Brain microvascular endothelial cell (primary cell): ENCODE measurements at regions not wholly inside any gene's neighbourhood (a gene's known extent, or its start where the extent isn't known, plus 50 kb on each side); places are given as distances from the start of the nearest gene placed in this dataset.
"Not testable (repeated sequence)": the region's sequence is repeated elsewhere in the genome, so short reads cannot be mapped to it uniquely, and the experiment has no call there.

ENCODE experiments used
- DNase-seq: peaks from one replicate; pipeline ENCODE4 v3.0.0-alpha.2; 2020
- H3K27ac ChIP-seq: fragments of 250-450 bp; sonication (Bioruptor Pico); 2 replicates; pipeline ENCODE4 v1.5.1; 2020; ENCODE audit warnings: mild to moderate bottlenecking, moderate library complexity
- H3K27me3 ChIP-seq: fragments of 250-450 bp; sonication (Bioruptor Pico); replicated peaks from 2 replicates; pipeline ENCODE4 v1.5.1; 2020; ENCODE audit warnings: mild to moderate bottlenecking
- H3K36me3 ChIP-seq: fragments of 250-450 bp; sonication (Bioruptor Pico); replicated peaks from 2 replicates; pipeline ENCODE4 v1.5.1; 2020; ENCODE audit warnings: mild to moderate bottlenecking
- H3K4me3 ChIP-seq: 2 replicates; pipeline ENCODE4 v1.5.1; 2011; ENCODE audit warnings: low read depth, mild to moderate bottlenecking, control low read depth, low read length, moderate library complexity
- in situ Hi-C: cut with HindIII; loops from 2 replicates; pipeline ENCODE4 v1.10.0; 2017; ENCODE audit warnings: low sequenced_read_pairs, low pct_ligation_motif_present
- TF ChIP-seq, protein P1 (sequence below): IDR thresholded peaks from 2 replicates; pipeline ENCODE4 v1.5.1; 2011; ENCODE audit warnings: low read depth, mild to moderate bottlenecking, moderate library complexity, low read length, control low read depth, inconsistent platforms; ENCODE audit errors: missing control alignments

DNA sequence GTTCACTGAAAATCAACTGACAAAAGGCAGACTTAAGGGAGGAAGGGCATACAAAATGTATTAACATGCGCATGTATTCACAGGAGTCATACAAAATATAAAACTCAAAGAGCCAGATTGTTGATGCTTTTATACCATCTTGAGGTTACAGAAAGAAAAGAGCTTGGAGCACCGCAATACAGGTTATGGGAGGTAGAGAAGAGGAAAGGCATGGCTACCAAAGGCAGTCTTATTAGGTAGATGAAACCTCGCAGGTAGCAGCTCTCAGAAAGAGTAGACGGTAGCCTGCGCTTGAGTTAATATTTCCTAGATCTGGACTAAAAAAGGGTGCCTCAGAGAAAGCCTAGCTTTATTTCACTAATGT, 69.0 kb upstream of the DHRS4 start:
- in situ Hi-C loops, result no loop called here
- H3K27me3 ChIP-seq, result no peaks in the 10 kb centered on the region
- no peaks in the 10 kb centered on the region for H3K36me3 ChIP-seq
- TF ChIP-seq, protein P1, sequence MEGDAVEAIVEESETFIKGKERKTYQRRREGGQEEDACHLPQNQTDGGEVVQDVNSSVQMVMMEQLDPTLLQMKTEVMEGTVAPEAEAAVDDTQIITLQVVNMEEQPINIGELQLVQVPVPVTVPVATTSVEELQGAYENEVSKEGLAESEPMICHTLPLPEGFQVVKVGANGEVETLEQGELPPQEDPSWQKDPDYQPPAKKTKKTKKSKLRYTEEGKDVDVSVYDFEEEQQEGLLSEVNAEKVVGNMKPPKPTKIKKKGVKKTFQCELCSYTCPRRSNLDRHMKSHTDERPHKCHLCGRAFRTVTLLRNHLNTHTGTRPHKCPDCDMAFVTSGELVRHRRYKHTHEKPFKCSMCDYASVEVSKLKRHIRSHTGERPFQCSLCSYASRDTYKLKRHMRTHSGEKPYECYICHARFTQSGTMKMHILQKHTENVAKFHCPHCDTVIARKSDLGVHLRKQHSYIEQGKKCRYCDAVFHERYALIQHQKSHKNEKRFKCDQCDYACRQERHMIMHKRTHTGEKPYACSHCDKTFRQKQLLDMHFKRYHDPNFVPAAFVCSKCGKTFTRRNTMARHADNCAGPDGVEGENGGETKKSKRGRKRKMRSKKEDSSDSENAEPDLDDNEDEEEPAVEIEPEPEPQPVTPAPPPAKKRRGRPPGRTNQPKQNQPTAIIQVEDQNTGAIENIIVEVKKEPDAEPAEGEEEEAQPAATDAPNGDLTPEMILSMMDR, result no peak
- no peak overlapping the region for H3K27ac ChIP-seq
- no peak overlapping the region for H3K4me3 ChIP-seq
- no peak for DNase-seq

DNA sequence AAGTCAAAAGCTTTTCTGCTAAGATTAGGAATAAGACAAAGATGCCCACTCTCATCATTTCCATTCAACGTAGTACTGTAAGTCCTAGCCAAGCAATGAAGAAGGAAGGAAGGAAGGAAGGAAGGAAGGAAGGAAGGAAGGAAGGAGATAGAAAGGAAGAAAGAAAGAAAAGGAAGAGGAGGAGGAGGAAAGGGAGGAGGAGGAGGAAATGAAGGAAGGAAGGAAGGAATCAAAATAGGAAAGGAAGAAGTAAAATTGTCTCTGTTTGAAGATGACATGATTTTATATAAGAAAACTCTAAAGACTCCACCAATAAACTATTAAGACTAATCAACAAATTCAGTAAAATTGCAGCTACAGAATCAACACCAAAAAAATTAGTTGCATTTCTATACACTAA, 66.0 kb upstream of the DHRS4 start:
- no peak for DNase-seq
- H3K27ac ChIP-seq, result no peak overlapping the region
- no peaks in the 10 kb centered on the region for H3K27me3 ChIP-seq
- TF ChIP-seq, protein P1, result no peak
- in situ Hi-C loops, result no loop called here
- no peaks in the 10 kb centered on the region for H3K36me3 ChIP-seq
- no peak overlapping the region for H3K4me3 ChIP-seq

DNA sequence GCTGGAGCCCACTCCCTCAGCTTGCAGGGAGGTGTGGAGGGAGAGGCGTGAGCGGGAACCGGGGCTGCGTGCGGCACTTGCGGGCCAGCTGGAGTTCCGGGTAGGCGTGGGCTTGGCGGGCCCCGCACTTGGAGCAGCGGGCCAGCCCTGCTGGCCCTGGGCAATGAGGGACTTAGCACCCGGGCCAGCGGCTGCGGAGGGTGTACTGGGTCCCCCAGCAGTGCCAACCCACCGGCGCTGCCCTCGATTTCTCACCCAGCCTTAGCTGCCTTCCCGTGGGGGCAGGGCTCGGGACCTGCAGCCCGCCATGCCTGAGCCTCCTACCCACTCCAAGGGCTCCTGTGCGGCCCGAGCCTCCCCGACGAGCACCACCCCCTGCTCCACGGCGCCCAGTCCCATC, 61.9 kb upstream of the DHRS4 start:
- in situ Hi-C loops, H3K4me3 ChIP-seq, H3K27ac ChIP-seq: not testable (repeated sequence)

DNA sequence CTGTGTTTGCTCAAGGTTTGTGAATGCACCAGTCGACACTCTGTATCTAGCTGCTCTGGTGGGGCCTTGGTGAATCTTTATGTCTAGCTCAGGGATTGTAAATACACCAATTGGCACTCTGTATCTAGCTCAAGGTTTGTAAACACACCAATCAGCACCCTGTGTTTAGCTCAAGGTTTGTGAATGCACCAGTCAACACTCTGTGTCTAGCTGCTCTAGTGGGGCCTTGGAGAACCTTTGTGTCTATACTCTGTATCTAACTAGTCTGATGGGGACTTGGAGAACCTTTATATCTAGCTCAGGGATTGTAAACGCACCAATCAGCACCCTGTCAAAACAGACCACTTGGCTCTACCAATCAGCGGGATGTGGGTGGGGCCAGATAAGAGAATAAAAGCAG, 61.3 kb upstream of the DHRS4 start:
- H3K36me3 ChIP-seq, H3K4me3 ChIP-seq, H3K27ac ChIP-seq, in situ Hi-C loops, DNase-seq, H3K27me3 ChIP-seq: not testable (repeated sequence)

More for the DNA sequence above, 61.9 kb upstream of the DHRS4 start:
- DNase-seq, H3K27me3 ChIP-seq, H3K36me3 ChIP-seq: not testable (repeated sequence)

DNA sequence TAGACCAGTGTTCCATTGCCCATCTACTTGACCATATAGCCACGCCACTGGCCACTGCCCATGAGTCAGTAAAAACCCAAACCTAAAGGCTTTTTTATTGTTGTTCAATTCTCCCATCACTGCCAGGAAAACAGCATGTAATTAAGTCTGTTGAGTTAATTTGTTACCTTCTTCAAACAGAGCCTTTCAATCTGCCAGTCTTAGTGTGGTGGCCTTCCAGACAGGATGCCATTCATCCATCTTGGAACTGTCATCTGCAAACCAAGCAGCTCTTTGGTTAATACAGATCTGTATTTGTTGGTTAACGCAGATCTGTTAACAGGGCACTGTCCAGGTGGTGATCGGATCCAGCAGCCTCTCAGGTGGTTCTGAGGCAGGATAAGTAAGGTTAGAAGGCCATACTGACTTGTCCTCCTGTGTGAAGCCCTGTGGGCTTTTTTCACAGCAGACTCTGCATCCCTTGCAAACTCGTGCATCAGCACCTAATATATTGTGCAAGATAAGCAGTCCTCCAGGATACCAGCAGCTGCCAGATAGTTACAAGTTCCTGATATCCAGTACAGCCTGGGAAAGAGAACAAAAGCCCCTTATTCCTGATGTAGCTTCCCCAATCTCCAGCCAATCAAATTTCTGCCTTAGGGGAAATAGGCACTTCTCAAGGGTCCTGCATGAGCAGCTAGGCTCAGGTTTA, 59.1 kb upstream of the DHRS4 start:
- in situ Hi-C loops, result no loop called here

DNA sequence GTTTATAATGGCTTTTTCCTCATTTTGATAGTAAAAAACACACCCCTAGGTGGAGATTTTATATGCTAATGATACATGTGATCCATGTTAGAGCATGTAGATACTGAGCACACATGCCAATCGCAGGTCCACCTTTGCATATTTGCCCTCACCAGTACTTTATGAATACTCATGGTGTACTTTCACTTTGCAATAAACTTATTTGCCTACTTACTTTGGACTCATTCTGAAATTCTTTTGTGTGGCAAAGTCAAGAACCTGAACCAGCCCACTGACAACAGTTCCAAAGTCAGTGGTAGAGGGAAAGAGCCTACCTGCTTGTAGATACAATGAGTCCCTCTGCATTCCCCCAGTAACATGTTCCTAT, 58.5 kb upstream of the DHRS4 start:
- Histone ChIP-seq H3K4me3 (no peak overlapping the region), H3K27me3 (no peaks in the 10 kb centered on the region), H3K36me3 (no peaks in the 10 kb centered on the region), H3K27ac (no peak overlapping the region)
- in situ Hi-C loops, result no loop called here
- TF ChIP-seq, protein P1, result no peak
- no peak for DNase-seq

More for the DNA sequence above, 59.1 kb upstream of the DHRS4 start:
- no peak overlapping the region for H3K4me3 ChIP-seq
- no peak for DNase-seq
- TF ChIP-seq, protein P1, result no peak
- no peaks in the 10 kb centered on the region for H3K36me3 ChIP-seq
- H3K27me3 ChIP-seq, result no peaks in the 10 kb centered on the region
- no peak overlapping the region for H3K27ac ChIP-seq

DNA sequence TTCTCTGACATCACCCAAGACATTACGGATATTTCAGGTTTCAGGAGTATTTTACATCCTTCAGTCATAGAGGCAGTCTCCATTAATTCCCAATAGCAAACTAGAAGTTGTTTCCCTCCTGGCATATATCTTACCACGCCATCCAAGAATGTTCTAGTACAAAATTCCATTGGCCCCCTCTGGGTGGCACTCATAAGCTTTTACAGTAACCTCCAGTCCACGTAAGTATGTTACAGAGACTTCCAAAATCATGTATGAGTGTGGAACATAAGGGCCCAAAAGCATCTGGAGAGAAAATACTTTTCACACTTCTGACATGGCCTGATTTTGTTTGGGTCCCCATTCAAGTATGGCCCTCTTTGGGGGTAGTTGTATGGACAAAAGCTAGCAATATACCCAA, 58.1 kb upstream of the DHRS4 start:
- DNase-seq, result no peak
- in situ Hi-C loops, result no loop called here
- no peaks in the 10 kb centered on the region for H3K27me3 ChIP-seq

More for the DNA sequence above, 58.1 kb upstream of the DHRS4 start:
- H3K27ac ChIP-seq, result no peak overlapping the region
- TF ChIP-seq, protein P1, result peak; percentile 10
- H3K4me3 ChIP-seq, result no peak overlapping the region
- no peaks in the 10 kb centered on the region for H3K36me3 ChIP-seq
